Neural cell (in vitro differentiated cells): ENCODE measurements at regions not wholly inside any gene's neighbourhood (a gene's known extent, or its start where the extent isn't known, plus 50 kb on each side); places are given as distances from the start of the nearest gene placed in this dataset.

ENCODE experiments used
- H2AFZ ChIP-seq: fragments of 200-600, 300-800 bp; sonication (generic), shearing (Covaris generic); 2 replicates; pipeline ENCODE4 v1.6.0; 2014; ENCODE audit warnings: low read depth, mild to moderate bottlenecking, antibody characterized with exemption, low read length, moderate library complexity
- H3F3A ChIP-seq: fragments of 200-600 bp; shearing (Covaris generic); 2 replicates; pipeline ENCODE4 v1.6.1; 2016; ENCODE audit warnings: mild to moderate bottlenecking, moderate library complexity, mixed read lengths, antibody characterized with exemption, low read length; ENCODE audit not compliant: insufficient read depth, poor library complexity, severe bottlenecking
- H3K27ac ChIP-seq: fragments of 200-600, 300-800 bp; sonication (generic), shearing (Covaris generic); 2 replicates; pipeline ENCODE4 v1.5.1; 2014; ENCODE audit warnings: mild to moderate bottlenecking, low read length, moderate library complexity
- H3K27me3 ChIP-seq: fragments of 300-800, 200-600 bp; sonication (generic), shearing (Covaris generic); 2 replicates; pipeline ENCODE4 v1.6.0; 2014; ENCODE audit warnings: mild to moderate bottlenecking, low read depth, low read length, moderate library complexity; ENCODE audit not compliant: insufficient read depth
- H3K36me3 ChIP-seq: fragments of 300-800, 200-600 bp; sonication (generic), shearing (Covaris generic); 2 replicates; pipeline ENCODE4 v1.5.1; 2014; ENCODE audit warnings: mild to moderate bottlenecking, antibody characterized with exemption, low read length, moderate library complexity; ENCODE audit not compliant: insufficient read depth
- H3K4me2 ChIP-seq: fragments of 300-800, 200-600 bp; sonication (generic), shearing (Covaris generic); 2 replicates; pipeline ENCODE4 v1.6.0; 2014; ENCODE audit warnings: mild to moderate bottlenecking, low read length
- H3K4me3 ChIP-seq: fragments of 300-800, 200-600 bp; sonication (generic), shearing (Covaris generic); 2 replicates; pipeline ENCODE4 v1.5.1; 2014; ENCODE audit warnings: mild to moderate bottlenecking, low read length, moderate library complexity
- H3K79me2 ChIP-seq: fragments of 200-600 bp; shearing (Covaris generic); replicated peaks from 2 replicates; pipeline ENCODE4 v1.6.0; 2014; ENCODE audit warnings: mild to moderate bottlenecking, low read length, moderate library complexity; ENCODE audit not compliant: insufficient read depth
- H3K9ac ChIP-seq: fragments of 300-800, 200-600 bp; sonication (generic), shearing (Covaris generic); 2 replicates; pipeline ENCODE4 v1.6.1; 2016; ENCODE audit warnings: mild to moderate bottlenecking, low read length, mixed read lengths
- H3K9me2 ChIP-seq: fragments of 200-600 bp; shearing (Covaris generic); 2 replicates; pipeline ENCODE4 v1.6.1; 2016; ENCODE audit warnings: mild to moderate bottlenecking, low read length, mixed read lengths; ENCODE audit not compliant: insufficient read depth
- H3K9me3 ChIP-seq: fragments of 200-600, 300-800 bp; sonication (generic), shearing (Covaris generic); 2 replicates; pipeline ENCODE4 v1.6.1; 2016; ENCODE audit warnings: mild to moderate bottlenecking, mixed run types, low read length, moderate library complexity, mixed read lengths
- H4K20me1 ChIP-seq: fragments of 200-600 bp; shearing (Covaris generic); 2 replicates; pipeline ENCODE4 v1.6.1; 2016; ENCODE audit warnings: mild to moderate bottlenecking, mixed run types; ENCODE audit not compliant: insufficient read depth
- CTCF ChIP-seq: fragments of 450-650 bp; IDR thresholded peaks from 2 replicates; pipeline ENCODE4 v1.5.1; 2014; ENCODE audit warnings: antibody characterized with exemption, mild to moderate bottlenecking, moderate library complexity; ENCODE audit not compliant: poor library complexity, severe bottlenecking
- EP300 ChIP-seq: fragments of 450-650 bp; conservative IDR thresholded peaks from 2 replicates; pipeline ENCODE4 v1.6.1; 2014; ENCODE audit warnings: antibody characterized with exemption, mild to moderate bottlenecking, moderate library complexity; ENCODE audit not compliant: poor library complexity, severe bottlenecking
- EZH2 ChIP-seq: fragments of 200-600, 300-800 bp; shearing (Covaris generic), sonication (generic); IDR thresholded peaks from 2 replicates; pipeline ENCODE4 v1.6.1; 2014; ENCODE audit warnings: antibody characterized with exemption, low read length, borderline replicate concordance, mild to moderate bottlenecking; ENCODE audit not compliant: insufficient read depth, poor library complexity, severe bottlenecking
- MXI1 ChIP-seq: fragments of 450-650 bp; conservative IDR thresholded peaks from 2 replicates; pipeline ENCODE4 v1.6.1; 2014; ENCODE audit warnings: antibody characterized with exemption, mild to moderate bottlenecking; ENCODE audit not compliant: poor library complexity, severe bottlenecking
- POLR2AphosphoS5 ChIP-seq: IDR thresholded peaks from 2 replicates; pipeline ENCODE4 v1.6.1; 2012
- RAD21 ChIP-seq: fragments of 450-650 bp; conservative IDR thresholded peaks from 2 replicates; pipeline ENCODE4 v1.6.1; 2014; ENCODE audit warnings: antibody characterized with exemption, mild to moderate bottlenecking, moderate library complexity
- REST ChIP-seq: IDR thresholded peaks from 2 replicates; pipeline ENCODE4 v1.6.1; 2012; ENCODE audit warnings: borderline replicate concordance
- SMC3 ChIP-seq: fragments of 450-650 bp; conservative IDR thresholded peaks from 2 replicates; pipeline ENCODE4 v1.6.1; 2014; ENCODE audit warnings: antibody characterized with exemption, mild to moderate bottlenecking, moderate library complexity; ENCODE audit not compliant: poor library complexity
- TAF1 ChIP-seq: IDR thresholded peaks from 2 replicates; pipeline ENCODE4 v1.6.1; 2012; ENCODE audit warnings: low read depth

GRCh38 chr4:134695433-134695832 is 493.8 kb upstream of the PABPC4L start:
- no peaks in the 10 kb centered on the region for H4K20me1 ChIP-seq
- no peaks in the 10 kb centered on the region for H3K27me3 ChIP-seq
- H3K79me2 ChIP-seq = no peaks in the 10 kb centered on the region
- no peak overlapping the region for H3K4me2 ChIP-seq
- H3K9me3 ChIP-seq = no peaks in the 10 kb centered on the region
- no peak overlapping the region for H2AFZ ChIP-seq
- H3K9ac ChIP-seq = no peak overlapping the region
- H3K9me2 ChIP-seq = no peaks in the 10 kb centered on the region
- TF ChIP-seq TAF1 = no peak
- TF ChIP-seq EP300 = no peak
- no peak for TF ChIP-seq POLR2AphosphoS5
- no peak for TF ChIP-seq SMC3
- TF ChIP-seq EZH2 = no peak
- no peak for TF ChIP-seq REST
- no peak for TF ChIP-seq RAD21
- no peak for TF ChIP-seq CTCF
- no peak for TF ChIP-seq MXI1
- H3K27ac ChIP-seq = no peak overlapping the region
- no peaks in the 10 kb centered on the region for H3K36me3 ChIP-seq
- no peaks in the 10 kb centered on the region for H3F3A ChIP-seq
- H3K4me3 ChIP-seq = no peak overlapping the region

GRCh38 chr4:134691915-134692314 is 490.3 kb upstream of the PABPC4L start:
- Histone ChIP-seq H3K4me2 (no peak overlapping the region), H3F3A (no peaks in the 10 kb centered on the region), H3K9me3 (no peaks in the 10 kb centered on the region), H3K4me3 (no peak overlapping the region), H3K36me3 (no peaks in the 10 kb centered on the region), H4K20me1 (no peaks in the 10 kb centered on the region), H2AFZ (no peak overlapping the region), H3K9me2 (no peaks in the 10 kb centered on the region), H3K9ac (no peak overlapping the region), H3K27ac (no peak overlapping the region), H3K27me3 (no peaks in the 10 kb centered on the region), H3K79me2 (no peaks in the 10 kb centered on the region)
- TF ChIP-seq REST (no peak), SMC3 (no peak), EZH2 (no peak)
